GM23338 (cell line): ENCODE measurements at regions not wholly inside any gene's neighbourhood (a gene's known extent, or its start where the extent isn't known, plus 50 kb on each side); places are given as distances from the start of the nearest gene placed in this dataset.

ENCODE experiments used
- ATAC-seq: fragments of 200-7000 bp; cut with Tn5 transposase; 3 replicates; pipeline ENCODE4 v1.9.1; 2020
- DNase-seq: peaks from one replicate; pipeline ENCODE4 v3.0.0-alpha.2; 2015; ENCODE audit warnings: low spot score
- H2AFZ ChIP-seq: fragments of 200-600 bp; sonication (generic); 2 replicates; pipeline ENCODE4 v1.8.0; 2016; ENCODE audit warnings: antibody characterized with exemption, mild to moderate bottlenecking, moderate library complexity
- H3F3A ChIP-seq: fragments of 200-600 bp; sonication (generic); replicated peaks from 2 replicates; pipeline ENCODE4 v1.8.0; 2017; ENCODE audit warnings: antibody characterized with exemption, mixed run types, low read depth
- H3K27ac ChIP-seq: fragments of 200-600 bp; sonication (generic); 2 replicates; pipeline ENCODE4 v1.6.1; 2016; ENCODE audit warnings: low read depth
- H3K27me3 ChIP-seq: fragments of 200-600 bp; sonication (generic); 2 replicates; pipeline ENCODE4 v1.8.0; 2016; ENCODE audit warnings: mild to moderate bottlenecking, mixed run types, moderate library complexity; ENCODE audit not compliant: insufficient read depth
- H3K36me3 ChIP-seq: fragments of 200-600 bp; sonication (generic); 2 replicates; pipeline ENCODE4 v1.8.0; 2016; ENCODE audit warnings: mild to moderate bottlenecking; ENCODE audit not compliant: insufficient read depth
- H3K4me1 ChIP-seq: fragments of 200-600 bp; sonication (generic); 2 replicates; pipeline ENCODE4 v1.8.0; 2016; ENCODE audit warnings: mild to moderate bottlenecking, moderate library complexity; ENCODE audit not compliant: insufficient read depth
- H3K4me2 ChIP-seq: fragments of 200-600 bp; sonication (generic); 2 replicates; pipeline ENCODE4 v1.7.1; 2017; ENCODE audit warnings: mixed run types
- H3K4me3 ChIP-seq: fragments of 200-600 bp; sonication (generic); 2 replicates; pipeline ENCODE4 v1.6.1; 2016; ENCODE audit warnings: mixed run types
- H3K79me2 ChIP-seq: fragments of 200-600 bp; sonication (generic); replicated peaks from 2 replicates; pipeline ENCODE4 v1.8.0; 2017; ENCODE audit warnings: mild to moderate bottlenecking; ENCODE audit not compliant: insufficient read depth
- H3K9me2 ChIP-seq: fragments of 200-600 bp; sonication (generic); 2 replicates; pipeline ENCODE4 v1.8.0; 2017; ENCODE audit not compliant: insufficient read depth
- H4K20me1 ChIP-seq: fragments of 200-600 bp; sonication (generic); replicated peaks from 2 replicates; pipeline ENCODE4 v1.8.0; 2017; ENCODE audit warnings: mild to moderate bottlenecking; ENCODE audit not compliant: insufficient read depth
- H3K27ac Mint-ChIP-seq: 2 replicates; pipeline ENCODE4 v1.8.0; 2020; ENCODE audit warnings: inconsistent platforms, mild to moderate bottlenecking, moderate library complexity, mixed read lengths
- H3K27me3 Mint-ChIP-seq: 3 replicates; pipeline ENCODE4 v1.8.0; 2022; ENCODE audit warnings: low read depth, mild to moderate bottlenecking, moderate library complexity, mixed read lengths, inconsistent platforms; ENCODE audit not compliant: insufficient read depth, poor library complexity
- H3K36me3 Mint-ChIP-seq: 3 replicates; pipeline ENCODE4 v1.8.0; 2021; ENCODE audit warnings: low read depth, mild to moderate bottlenecking, inconsistent platforms, moderate library complexity, mixed read lengths
- H3K4me1 Mint-ChIP-seq: 3 replicates; pipeline ENCODE4 v1.8.0; 2020; ENCODE audit warnings: mild to moderate bottlenecking, inconsistent platforms, mixed read lengths
- H3K4me3 Mint-ChIP-seq: 3 replicates; pipeline ENCODE4 v1.8.0; 2021; ENCODE audit warnings: moderate library complexity, mild to moderate bottlenecking, inconsistent platforms, mixed read lengths
- H3K9me3 Mint-ChIP-seq: 3 replicates; pipeline ENCODE4 v1.8.0; 2020; ENCODE audit warnings: moderate library complexity, mild to moderate bottlenecking, inconsistent platforms, mixed read lengths
- CREB1 ChIP-seq: fragments of 250-450 bp; sonication (Bioruptor Pico); IDR thresholded peaks from 2 replicates; pipeline ENCODE4 v1.5.0; 2020; ENCODE audit warnings: low read depth, mild to moderate bottlenecking, moderate library complexity
- CTCF ChIP-seq, 2 experiments: fragments of 200-600 bp in 1 of 2; sonication (generic) in 1 of 2; conservative IDR thresholded peaks; 2 replicates each; pipeline versions ENCODE4 v1.5.1 to v1.6.1; 2016 to 2017; ENCODE audit warnings: antibody characterized with exemption in 2 of 2, low read depth in 2 of 2, mild to moderate bottlenecking in 2 of 2, moderate library complexity in 1 of 2
- EZH2phosphoT487 ChIP-seq: fragments of 200-600 bp; sonication (generic); IDR thresholded peaks from one replicate; pipeline ENCODE4 v1.8.1; 2018; ENCODE audit warnings: antibody characterized with exemption; ENCODE audit not compliant: unreplicated experiment
- JUNB ChIP-seq: IDR thresholded peaks from one replicate; pipeline ENCODE4 v1.6.1; 2016; ENCODE audit warnings: antibody characterized with exemption; ENCODE audit not compliant: unreplicated experiment
- NANOG ChIP-seq: IDR thresholded peaks from 2 replicates; pipeline ENCODE4 v1.6.1; 2016; ENCODE audit warnings: antibody characterized with exemption, borderline replicate concordance
- POLR2AphosphoS5 ChIP-seq: IDR thresholded peaks from 2 replicates; pipeline ENCODE4 v1.6.1; 2016; ENCODE audit warnings: antibody characterized with exemption, low read depth
- REST ChIP-seq: IDR thresholded peaks from one replicate; pipeline ENCODE4 v1.6.1; 2018; ENCODE audit warnings: antibody characterized with exemption; ENCODE audit not compliant: unreplicated experiment
- STAT1 ChIP-seq: IDR thresholded peaks from one replicate; pipeline ENCODE4 v1.6.1; 2016; ENCODE audit warnings: antibody characterized with exemption; ENCODE audit not compliant: unreplicated experiment
- ZNF114 ChIP-seq: fragments of 250-450 bp; sonication (Bioruptor Pico); IDR thresholded peaks from 2 replicates; pipeline ENCODE4 v1.5.0; 2020; ENCODE audit warnings: mild to moderate bottlenecking, moderate library complexity
- ZNF331 ChIP-seq: fragments of 250-450 bp; sonication (Bioruptor Pico); IDR thresholded peaks from 2 replicates; pipeline ENCODE4 v1.5.0; 2020; ENCODE audit warnings: low read depth, mild to moderate bottlenecking, moderate library complexity
- ZNF462 ChIP-seq: fragments of 250-450 bp; sonication (Bioruptor Pico); IDR thresholded peaks from 2 replicates; pipeline ENCODE4 v1.5.0; 2020; ENCODE audit warnings: mild to moderate bottlenecking, moderate library complexity

DNA sequence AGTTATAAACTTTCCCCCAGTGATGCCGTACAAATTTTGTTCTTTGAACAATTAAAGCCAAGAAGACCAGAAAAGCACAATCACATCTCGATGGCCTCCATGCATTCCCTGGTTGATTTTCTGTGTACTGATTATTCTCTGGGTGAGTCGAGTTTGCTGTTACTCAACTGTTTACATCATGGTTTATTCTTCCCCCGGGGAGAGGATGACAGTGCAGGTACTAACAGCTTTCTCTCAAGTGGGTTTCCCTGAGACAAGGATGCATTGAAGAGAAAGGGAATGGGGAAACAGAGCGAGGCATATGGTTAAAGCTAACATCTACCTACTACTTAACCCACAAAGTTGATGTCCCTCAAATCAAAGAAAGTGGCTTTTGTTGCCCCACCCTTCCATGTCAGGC is 410.8 kb upstream of the FANCL start:
- no peak overlapping the region for H2AFZ ChIP-seq

DNA sequence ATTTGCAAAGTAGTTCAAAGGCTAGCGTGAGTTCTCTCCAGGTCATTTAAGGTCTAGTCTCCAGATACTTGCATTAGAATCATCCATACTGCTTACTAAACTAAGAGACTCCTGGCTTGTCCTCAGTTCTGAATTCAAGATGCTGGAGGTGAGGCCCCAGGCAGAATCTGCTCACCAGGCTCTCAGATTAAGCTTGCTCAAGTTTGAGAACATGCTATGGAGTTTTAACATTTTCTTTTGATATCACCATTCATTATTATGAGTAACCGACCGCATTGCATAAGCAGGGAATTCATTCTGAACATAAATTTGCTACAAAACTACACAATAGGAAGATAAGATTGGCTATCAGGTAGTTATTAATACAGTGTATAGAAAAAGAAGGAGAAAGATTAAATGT is 409.7 kb upstream of the FANCL start:
- Histone ChIP-seq H2AFZ (no peak overlapping the region), H3K27me3 (no peaks in the 10 kb centered on the region), H3K4me2 (no peak overlapping the region), H3K79me2 (no peaks in the 10 kb centered on the region), H3K27ac (no peak overlapping the region), H3K4me3 (no peak overlapping the region), H3K36me3 (no peaks in the 10 kb centered on the region), H3K9me2 (no peaks in the 10 kb centered on the region), H3F3A (no peaks in the 10 kb centered on the region), H4K20me1 (no peaks in the 10 kb centered on the region), H3K4me1 (peaks cover 4% of the 10 kb centered on the region; the same call in 1 of the 2 replicates)
- no peak for ATAC-seq
- Mint-ChIP-seq H3K36me3 (no peaks in the 10 kb centered on the region), H3K9me3 (no peaks in the 10 kb centered on the region), H3K4me1 (peaks cover 21% of the 10 kb centered on the region; the same call in 2 of the 3 replicates), H3K27me3 (no peaks in the 10 kb centered on the region), H3K27ac (no peak overlapping the region), H3K4me3 (no peak overlapping the region)
- DNase-seq = no peak
- no peak for TF ChIP-seq REST
- TF ChIP-seq ZNF462 (CRISPR knock-in tag) = no peak
- TF ChIP-seq ZNF331 (CRISPR knock-in tag) = no peak
- TF ChIP-seq CTCF (conservative IDR thresholded peaks at IDR 0.05; ENCODE audit: low read depth in 2 of 2) = no peak
- TF ChIP-seq POLR2AphosphoS5 = no peak
- no peak for TF ChIP-seq EZH2phosphoT487
- no peak for TF ChIP-seq ZNF114 (CRISPR knock-in tag)
- no peak for TF ChIP-seq JUNB
- TF ChIP-seq STAT1 = no peak
- TF ChIP-seq CREB1 (CRISPR knock-in tag) = no peak

More for the DNA sequence above, 410.8 kb upstream of the FANCL start:
- no peak for TF ChIP-seq STAT1
- no peak for TF ChIP-seq POLR2AphosphoS5
- TF ChIP-seq ZNF114 (CRISPR knock-in tag) = no peak
- TF ChIP-seq ZNF331 (CRISPR knock-in tag) = no peak
- TF ChIP-seq EZH2phosphoT487 = no peak
- TF ChIP-seq NANOG = no peak
- no peak overlapping the region for H3K27ac Mint-ChIP-seq
- peaks cover 27% of the 10 kb centered on the region for H3K4me1 Mint-ChIP-seq
- no peak overlapping the region for H3K4me3 ChIP-seq
- ATAC-seq (no peak), DNase-seq (no peak)
- no peaks in the 10 kb centered on the region for H3K36me3 ChIP-seq
- no peaks in the 10 kb centered on the region for H3K9me3 Mint-ChIP-seq
- H3F3A ChIP-seq = no peaks in the 10 kb centered on the region
- H3K27me3 Mint-ChIP-seq = no peaks in the 10 kb centered on the region
- no peaks in the 10 kb centered on the region for H3K27me3 ChIP-seq
- H3K27ac ChIP-seq = no peak overlapping the region
- H3K4me3 Mint-ChIP-seq = no peak overlapping the region
- H3K9me2 ChIP-seq = no peaks in the 10 kb centered on the region
- no peaks in the 10 kb centered on the region for H3K36me3 Mint-ChIP-seq
- H3K79me2 ChIP-seq = no peaks in the 10 kb centered on the region
- no peak overlapping the region for H3K4me2 ChIP-seq
- peaks cover 4% of the 10 kb centered on the region; the same call in 1 of the 2 replicates for H3K4me1 ChIP-seq
- no peaks in the 10 kb centered on the region for H4K20me1 ChIP-seq
